OCI-LY7 (cell line): ENCODE measurements at regions not wholly inside any gene's neighbourhood (a gene's known extent, or its start where the extent isn't known, plus 50 kb on each side); places are given as distances from the start of the nearest gene placed in this dataset.

Experiments used
- BruUV-seq: library from RNA; stranded (reverse); fragments of 400-500 nt; replicated peaks from 2 replicates; lab custom pipeline; 2021; lab: Mats Ljungman, UMichigan
- CTCF ChIA-PET: fragments of 300-600 bp; sonication (Branson Sonifier 250); formaldehyde crosslinking; loops from one replicate; lab custom pipeline; 2022; ENCODE audit warnings: antibody characterized with exemption; ENCODE audit not compliant: unreplicated experiment; lab: Charles Lee
- POLR2A ChIA-PET: fragments of 300-600 bp; sonication (Branson Sonifier 250); formaldehyde crosslinking; loops from one replicate; lab custom pipeline; 2022; ENCODE audit warnings: antibody characterized with exemption; lab: Charles Lee
- DNase-seq: peaks from one replicate; pipeline ENCODE4 v3.0.0-alpha.2; 2015; ENCODE audit warnings: low spot score
- H2AFZ ChIP-seq: fragments of 200-600 bp; sonication (generic), shearing (Covaris generic); 2 replicates; pipeline ENCODE4 v1.6.1; 2014; ENCODE audit warnings: mild to moderate bottlenecking, antibody characterized with exemption, low read length, moderate library complexity
- H3K27ac ChIP-seq: fragments of 200-600 bp; sonication (generic); 2 replicates; pipeline ENCODE4 v1.5.1; 2014; ENCODE audit warnings: mixed run types, low read depth, mild to moderate bottlenecking, moderate library complexity, low read length, inconsistent platforms; ENCODE audit not compliant: poor library complexity, severe bottlenecking
- H3K36me3 ChIP-seq: fragments of 200-600 bp; sonication (generic); 2 replicates; pipeline ENCODE4 v1.6.1; 2014; ENCODE audit warnings: mild to moderate bottlenecking, antibody characterized with exemption, low read length, moderate library complexity, mixed read lengths; ENCODE audit not compliant: insufficient read depth
- H3K4me1 ChIP-seq: fragments of 200-600 bp; sonication (generic); 2 replicates; pipeline ENCODE4 v1.5.1; 2014; ENCODE audit warnings: mild to moderate bottlenecking, low read length; ENCODE audit not compliant: insufficient read depth, poor library complexity, severe bottlenecking
- H3K4me2 ChIP-seq: fragments of 200-600 bp; sonication (generic); 2 replicates; pipeline ENCODE4 v1.6.1; 2014; ENCODE audit warnings: mild to moderate bottlenecking, low read length
- H3K4me3 ChIP-seq: fragments of 200-600 bp; sonication (generic); 2 replicates; pipeline ENCODE4 v1.5.1; 2014; ENCODE audit warnings: mild to moderate bottlenecking, low read depth, low read length; ENCODE audit not compliant: poor library complexity, severe bottlenecking
- H3K79me2 ChIP-seq: fragments of 200-600 bp; sonication (generic); 2 replicates; pipeline ENCODE4 v1.6.1; 2016; ENCODE audit warnings: low read depth, mild to moderate bottlenecking, low read length, moderate library complexity, mixed read lengths; ENCODE audit not compliant: insufficient read depth
- H3K9me2 ChIP-seq: fragments of 200-600 bp; sonication (generic); 2 replicates; pipeline ENCODE4 v1.6.1; 2016; ENCODE audit warnings: mild to moderate bottlenecking, low read length, mixed read lengths; ENCODE audit not compliant: insufficient read depth
- H3K9me3 ChIP-seq: fragments of 200-600 bp; sonication (generic); 2 replicates; pipeline ENCODE4 v1.6.1; 2014; ENCODE audit warnings: mild to moderate bottlenecking, mixed run types, low read length, mixed read lengths
- H4K20me1 ChIP-seq: fragments of 200-600 bp; sonication (generic); 2 replicates; pipeline ENCODE4 v1.6.1; 2014; ENCODE audit warnings: mild to moderate bottlenecking, antibody characterized with exemption, low read length, moderate library complexity, mixed read lengths; ENCODE audit not compliant: insufficient read depth
- EZH2phosphoT487 ChIP-seq: fragments of 200-600 bp; sonication (generic); IDR thresholded peaks from 2 replicates; pipeline ENCODE4 v1.6.1; 2018; ENCODE audit warnings: low read depth, borderline replicate concordance, mild to moderate bottlenecking, mixed run types, antibody characterized with exemption, low read length, moderate library complexity, mixed read lengths
- intact Hi-C: fragments of 100-400 bp; cut with micrococcal nuclease; formaldehyde crosslinking; loops from one replicate; pipeline ENCODE4 v1.10.0; 2022; ENCODE audit not compliant: unreplicated experiment
- TF ChIP-seq, protein P1 (sequence below): fragments of 200-600 bp; sonication (generic); conservative IDR thresholded peaks from 2 replicates; pipeline ENCODE4 v1.5.1; 2014; ENCODE audit warnings: mild to moderate bottlenecking, antibody characterized with exemption, low read length, moderate library complexity, mixed read lengths

DNA sequence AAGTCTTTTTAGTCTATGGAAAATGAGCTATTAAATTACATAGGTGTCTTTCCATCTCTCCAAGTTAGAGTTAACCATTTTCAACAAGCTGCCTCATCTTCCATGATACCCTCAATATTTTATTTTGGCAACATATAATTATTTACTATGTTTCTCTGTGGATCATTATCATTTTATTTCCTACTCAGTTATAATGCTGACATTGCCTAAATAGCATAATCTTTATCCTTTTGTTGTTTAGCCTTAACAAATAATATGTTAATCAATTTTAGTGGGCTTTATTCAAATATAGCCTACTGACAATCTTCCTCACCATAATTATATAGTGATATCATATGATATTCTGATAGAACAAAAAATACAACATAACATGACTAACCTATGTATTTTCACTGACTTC is 1044.8 kb upstream of the FOXG1 start:
- H3K4me3 ChIP-seq: no peak overlapping the region
- ChIA-PET CTCF (no interaction called here), POLR2A (interaction anchor here (1.5 kb wide), 1 partner anchor 11 kb away, joined by 3 read pairs; no protein-coding TSS in a partner anchor)
- no peaks in the 10 kb centered on the region for H4K20me1 ChIP-seq
- no peaks in the 10 kb centered on the region for H3K9me2 ChIP-seq
- H3K27ac ChIP-seq: no peak overlapping the region
- intact Hi-C loops: no loop called here
- H3K79me2 ChIP-seq: no peaks in the 10 kb centered on the region
- TF ChIP-seq EZH2phosphoT487: no peak
- TF ChIP-seq, protein P1, sequence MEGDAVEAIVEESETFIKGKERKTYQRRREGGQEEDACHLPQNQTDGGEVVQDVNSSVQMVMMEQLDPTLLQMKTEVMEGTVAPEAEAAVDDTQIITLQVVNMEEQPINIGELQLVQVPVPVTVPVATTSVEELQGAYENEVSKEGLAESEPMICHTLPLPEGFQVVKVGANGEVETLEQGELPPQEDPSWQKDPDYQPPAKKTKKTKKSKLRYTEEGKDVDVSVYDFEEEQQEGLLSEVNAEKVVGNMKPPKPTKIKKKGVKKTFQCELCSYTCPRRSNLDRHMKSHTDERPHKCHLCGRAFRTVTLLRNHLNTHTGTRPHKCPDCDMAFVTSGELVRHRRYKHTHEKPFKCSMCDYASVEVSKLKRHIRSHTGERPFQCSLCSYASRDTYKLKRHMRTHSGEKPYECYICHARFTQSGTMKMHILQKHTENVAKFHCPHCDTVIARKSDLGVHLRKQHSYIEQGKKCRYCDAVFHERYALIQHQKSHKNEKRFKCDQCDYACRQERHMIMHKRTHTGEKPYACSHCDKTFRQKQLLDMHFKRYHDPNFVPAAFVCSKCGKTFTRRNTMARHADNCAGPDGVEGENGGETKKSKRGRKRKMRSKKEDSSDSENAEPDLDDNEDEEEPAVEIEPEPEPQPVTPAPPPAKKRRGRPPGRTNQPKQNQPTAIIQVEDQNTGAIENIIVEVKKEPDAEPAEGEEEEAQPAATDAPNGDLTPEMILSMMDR: no peak
- BruUV-seq: no TSS peak
- no peaks in the 10 kb centered on the region for H3K4me1 ChIP-seq
- no peak overlapping the region for H3K4me2 ChIP-seq
- H3K9me3 ChIP-seq: peaks cover 21% of the 10 kb centered on the region; the same call in 1 of the 2 replicates
- H2AFZ ChIP-seq: no peak overlapping the region
- DNase-seq: no peak
- H3K36me3 ChIP-seq: no peaks in the 10 kb centered on the region

DNA sequence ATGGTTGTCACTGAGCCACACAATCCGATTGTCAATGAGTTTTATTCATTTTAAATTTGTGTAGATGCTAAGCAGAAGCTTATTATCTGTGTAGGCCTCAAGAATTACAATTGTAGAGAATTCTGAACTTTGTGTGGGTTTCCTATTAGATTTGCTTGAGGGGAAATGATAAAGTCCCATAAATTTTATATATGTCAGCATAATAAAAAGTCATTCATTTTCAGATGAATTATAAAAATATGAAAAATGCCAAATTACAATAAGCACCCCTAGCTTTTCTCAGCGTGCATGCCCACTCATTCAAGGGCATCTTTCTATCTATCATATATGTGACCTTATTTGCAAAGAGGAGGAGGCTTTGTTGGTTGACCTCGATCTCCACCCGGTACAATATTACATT is 1041.1 kb upstream of the FOXG1 start:
- H4K20me1 ChIP-seq: no peaks in the 10 kb centered on the region
- ChIA-PET POLR2A (no interaction called here), CTCF (no interaction called here)
- intact Hi-C loops: no loop called here
- TF ChIP-seq EZH2phosphoT487: no peak
- TF ChIP-seq, protein P1: no peak
- no peak for DNase-seq
- no TSS peak for BruUV-seq
- H3K79me2 ChIP-seq: no peaks in the 10 kb centered on the region
- no peaks in the 10 kb centered on the region for H3K4me1 ChIP-seq
- no peak overlapping the region for H2AFZ ChIP-seq
- no peak overlapping the region for H3K4me3 ChIP-seq
- H3K27ac ChIP-seq: no peak overlapping the region
- no peaks in the 10 kb centered on the region for H3K9me2 ChIP-seq
- peaks cover 20% of the 10 kb centered on the region for H3K9me3 ChIP-seq
- no peak overlapping the region for H3K4me2 ChIP-seq
- H3K36me3 ChIP-seq: no peaks in the 10 kb centered on the region

DNA sequence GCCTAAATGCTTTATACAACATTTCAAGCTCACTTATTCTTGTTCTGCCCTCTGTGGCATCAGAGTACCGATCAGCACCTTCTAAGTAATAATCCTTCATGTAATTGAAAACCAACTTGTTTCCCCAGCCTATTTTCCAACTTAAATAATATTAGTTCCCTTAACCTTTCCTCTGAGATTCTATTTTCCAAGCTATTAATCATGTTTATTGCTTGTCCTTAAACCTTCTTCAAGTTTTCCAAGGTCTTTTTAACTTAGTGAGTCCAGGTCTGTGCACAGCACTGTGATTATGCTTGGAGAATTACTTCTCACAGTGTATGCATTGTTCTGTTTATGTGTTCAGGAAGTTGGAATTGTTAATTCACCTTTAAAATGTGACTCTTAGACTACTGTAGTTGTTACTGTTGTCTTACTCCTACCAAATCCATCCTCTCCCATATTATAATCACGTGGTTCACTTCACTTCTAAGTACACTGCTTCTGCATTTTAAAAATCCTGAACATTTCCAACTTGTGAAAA is 1039.3 kb upstream of the FOXG1 start:
- ChIA-PET CTCF (no interaction called here), POLR2A (interaction anchor here (0.6 to 1.6 kb wide), 2 partner anchors 9 to 22 kb away, joined by 3 to 7 read pairs; no protein-coding TSS in a partner anchor)
- Histone ChIP-seq H3K9me3 (peaks cover 14% of the 10 kb centered on the region; the same call in 1 of the 2 replicates), H3K4me1 (no peaks in the 10 kb centered on the region), H3K4me2 (no peak overlapping the region), H3K79me2 (no peaks in the 10 kb centered on the region), H2AFZ (no peak overlapping the region), H4K20me1 (no peaks in the 10 kb centered on the region), H3K27ac (no peak overlapping the region), H3K36me3 (no peaks in the 10 kb centered on the region), H3K4me3 (no peak overlapping the region), H3K9me2 (no peaks in the 10 kb centered on the region)
- no peak for TF ChIP-seq EZH2phosphoT487
- intact Hi-C loops: no loop called here
- no TSS peak for BruUV-seq
- no peak for DNase-seq
